ENCODE measurements at regions not wholly inside any gene's neighbourhood (a gene's known extent, or its start where the extent isn't known, plus 50 kb on each side); places are given as distances from the start of the nearest gene placed in this dataset.

GRCh38 chr12:74349925-74350324 lies 187.7 kb upstream of the ATXN7L3B start:
- TF ChIP-seq CTCF (optimal IDR thresholded peaks at IDR 0.05 in 1 of 3, IDR thresholded peaks at IDR 0.05 in 1 of 3, conservative IDR thresholded peaks at IDR 0.05 in 1 of 3; ENCODE audit: extremely low read depth in 1 of 3, insufficient read depth in 2 of 3, low read length in 3 of 3) = no peak
- TF ChIP-seq EZH2 (IDR thresholded peaks at IDR 0.05; ENCODE audit: low read length) = no peak

Measured in keratinocyte (primary cell).